T1000 (cell line): ENCODE measurements at regions not wholly inside any gene's neighbourhood (a gene's known extent, or its start where the extent isn't known, plus 50 kb on each side); places are given as distances from the start of the nearest gene placed in this dataset.

Source experiments
- DNase-seq: peaks from one replicate; lab custom pipeline; 2025; ENCODE audit warnings: mixed read lengths; lab: John Stamatoyannopoulos, UW

GRCh38 chr1:173400387-173400995 is 76.6 kb upstream of the PRDX6 start:
- DNase-seq = no peak

GRCh38 chr1:173403996-173404395 is 73.1 kb upstream of the PRDX6 start:
- DNase-seq = no peak

DNA sequence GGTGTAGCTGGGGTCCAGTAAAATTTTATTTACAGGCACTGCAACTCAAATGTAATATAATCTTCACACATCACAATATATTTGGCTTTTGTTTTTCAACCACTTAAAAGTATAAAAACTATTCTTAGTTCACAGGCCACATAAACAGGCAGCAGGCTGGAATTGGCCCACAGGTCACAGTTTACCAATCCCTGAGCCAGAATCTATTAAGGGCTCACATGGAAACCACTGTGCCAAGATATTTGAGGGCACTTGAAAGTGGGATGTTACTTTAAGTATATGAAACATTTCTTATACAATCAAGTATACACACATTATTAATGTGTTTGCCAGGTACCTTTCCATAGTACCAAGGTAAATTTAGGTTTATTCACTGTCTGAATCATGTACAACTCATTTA is 71.9 kb upstream of the PRDX6 start:
- no peak for DNase-seq

GRCh38 chr1:173405834-173406233 is 71.3 kb upstream of the PRDX6 start:
- no peak for DNase-seq

- no peak for DNase-seq
Observed at GRCh38 chr1:173406783-173407230, 70.3 kb upstream of the PRDX6 start.

DNA sequence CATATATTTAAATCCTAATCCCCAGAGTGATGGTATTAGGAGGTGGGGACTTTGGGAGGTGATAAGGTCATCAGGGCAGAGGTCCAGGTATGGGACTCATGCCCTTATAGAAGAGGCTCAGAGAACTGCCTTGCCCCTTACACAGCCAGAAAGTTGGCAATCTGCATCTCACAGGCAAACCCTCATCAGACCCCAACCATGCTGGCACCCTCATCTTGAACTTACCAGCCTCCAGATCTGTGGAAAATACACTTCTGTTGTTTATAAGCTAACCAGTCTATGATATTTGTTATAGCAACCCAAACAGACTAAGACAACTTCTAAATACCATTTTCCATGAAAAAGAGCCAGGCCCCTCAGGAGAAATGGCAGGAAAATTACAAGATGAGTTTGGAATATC is 69.3 kb upstream of the PRDX6 start:
- no peak for DNase-seq

GRCh38 chr1:173408886-173409285 is 68.2 kb upstream of the PRDX6 start:
- no peak for DNase-seq

DNA sequence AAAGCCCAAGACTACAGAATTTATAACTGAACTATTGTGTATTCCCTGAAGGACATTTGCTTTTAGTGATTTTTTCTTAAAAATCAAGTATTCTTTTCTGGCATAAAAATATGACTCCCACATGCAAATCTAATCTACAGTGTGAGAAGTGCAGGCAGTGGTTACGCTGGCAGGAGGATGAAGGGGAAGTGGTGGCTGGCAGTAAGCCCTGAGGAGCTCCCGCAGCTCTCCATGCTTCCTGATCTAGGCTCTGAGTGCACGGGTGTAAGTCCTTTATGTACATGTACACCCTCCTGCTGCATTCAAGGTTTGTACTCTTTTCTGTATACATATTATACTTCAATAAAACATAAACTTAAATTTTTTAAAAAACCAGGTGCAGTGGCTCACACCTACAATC is 67.5 kb upstream of the PRDX6 start:
- DNase-seq = no peak

DNA sequence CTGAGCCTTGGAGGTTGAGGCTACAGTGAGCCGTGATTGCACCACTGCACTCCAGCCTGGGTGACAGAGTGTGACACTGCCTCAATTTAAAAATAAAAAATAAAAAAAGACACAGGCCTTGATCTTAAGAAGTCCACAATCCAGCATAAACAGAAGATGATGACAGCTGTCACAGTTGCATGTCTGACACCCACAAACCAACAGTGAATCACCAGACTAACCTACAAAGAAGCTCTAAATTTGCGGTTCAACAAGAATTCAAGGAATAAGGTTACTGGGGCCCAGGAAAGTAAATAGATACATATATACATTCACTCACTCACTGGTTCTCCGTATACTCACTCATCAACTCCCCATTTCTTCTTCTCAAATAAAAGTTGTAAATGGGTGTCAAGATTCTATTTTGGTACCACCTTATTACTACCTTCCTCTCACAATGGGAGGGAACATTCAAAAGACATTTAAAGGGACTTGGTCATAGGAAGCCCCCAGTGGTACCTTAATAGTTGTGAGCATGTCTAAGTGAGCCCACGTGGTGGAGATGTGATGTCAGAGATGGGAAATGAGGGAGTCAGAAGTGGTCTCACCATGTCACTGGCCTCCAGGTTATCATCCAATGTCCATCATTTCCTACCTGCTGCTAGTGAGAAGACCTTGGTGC is 66.9 kb upstream of the PRDX6 start:
- no peak for DNase-seq

DNA sequence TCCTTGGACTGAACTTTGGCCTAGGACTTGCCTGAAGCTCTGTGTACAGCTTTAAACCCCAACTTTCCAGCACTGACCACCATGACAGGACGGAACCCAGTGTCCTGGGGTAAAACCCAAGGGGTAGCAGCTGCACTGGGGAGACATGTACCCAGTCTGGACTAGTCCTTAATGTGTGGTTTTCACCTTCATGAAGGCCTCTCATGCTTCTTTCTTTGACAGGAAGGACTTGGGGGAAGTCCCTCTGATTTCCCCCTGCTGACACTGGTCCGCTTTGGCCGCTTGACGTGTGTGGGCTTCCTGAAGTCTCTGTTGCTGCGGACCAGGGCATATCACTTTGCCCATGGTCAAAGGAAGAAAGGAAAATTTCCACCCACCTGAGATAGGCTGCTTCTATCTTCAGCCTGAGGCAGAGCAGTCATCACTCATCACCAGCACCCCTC is 66.3 kb upstream of the PRDX6 start:
- no peak for DNase-seq

DNA sequence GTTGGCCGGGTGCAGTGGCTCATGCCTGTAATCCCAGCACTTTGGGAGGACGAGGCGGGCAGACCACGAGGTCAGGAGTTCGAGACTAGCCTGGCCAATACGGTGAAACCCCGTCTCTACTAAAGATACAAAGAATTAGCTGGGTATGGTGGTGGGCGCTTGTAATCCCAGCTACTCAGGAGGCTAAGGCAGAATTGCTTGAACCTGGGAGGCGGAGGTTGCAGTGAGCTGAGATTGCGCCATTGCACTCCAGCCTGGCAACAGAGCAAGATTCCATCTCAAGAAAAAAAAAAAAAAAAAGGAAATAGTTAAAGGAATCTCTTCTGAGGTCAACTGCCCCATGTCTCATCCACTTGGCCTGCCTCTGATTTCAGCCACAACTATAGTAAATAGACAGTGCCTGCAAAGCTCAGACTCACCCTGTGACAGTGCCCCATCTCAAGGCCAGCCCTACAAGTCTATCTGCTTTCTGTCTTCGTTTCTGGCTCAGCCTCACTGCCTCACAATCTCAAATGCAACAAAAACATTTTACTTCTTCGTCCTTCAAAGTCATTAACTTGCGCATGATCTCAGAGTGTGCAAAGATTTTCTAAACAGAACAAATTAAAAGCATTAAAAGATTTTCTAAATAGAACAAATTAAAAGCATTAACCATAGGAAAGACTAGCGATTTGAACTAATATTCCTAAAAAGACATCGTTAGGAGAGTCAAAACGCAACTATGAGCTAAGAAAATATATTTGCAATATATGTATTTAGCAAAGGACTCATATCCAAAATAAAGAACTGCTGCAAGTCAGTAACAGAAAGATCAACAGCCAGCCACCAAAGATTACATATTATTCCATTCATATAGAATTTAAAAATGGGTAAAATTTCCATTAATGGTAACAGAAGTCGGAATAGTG is 65.0 kb upstream of the PRDX6 start:
- DNase-seq = no peak

GRCh38 chr1:173413271-173413707 is 63.8 kb upstream of the PRDX6 start:
- no peak for DNase-seq

DNA sequence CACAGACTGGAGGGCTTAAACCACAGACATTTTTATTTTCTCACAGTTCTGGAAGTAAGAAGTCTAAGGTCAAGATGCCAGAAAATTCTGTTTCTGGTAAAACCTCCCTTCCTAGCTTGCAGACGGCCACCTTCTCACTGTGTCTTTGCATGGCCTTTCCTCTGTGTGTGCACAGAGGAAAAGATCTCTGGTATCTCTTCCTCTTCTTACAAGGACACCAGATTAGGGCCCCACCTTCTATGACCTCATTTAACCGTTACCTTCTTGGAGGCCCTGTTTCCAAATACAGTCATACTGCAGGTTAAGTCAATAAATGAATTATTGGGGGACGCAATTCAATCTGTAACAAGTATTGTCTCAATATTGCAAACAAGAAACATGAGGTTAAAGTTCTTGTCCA is 63.0 kb upstream of the PRDX6 start:
- DNase-seq = no peak

DNA sequence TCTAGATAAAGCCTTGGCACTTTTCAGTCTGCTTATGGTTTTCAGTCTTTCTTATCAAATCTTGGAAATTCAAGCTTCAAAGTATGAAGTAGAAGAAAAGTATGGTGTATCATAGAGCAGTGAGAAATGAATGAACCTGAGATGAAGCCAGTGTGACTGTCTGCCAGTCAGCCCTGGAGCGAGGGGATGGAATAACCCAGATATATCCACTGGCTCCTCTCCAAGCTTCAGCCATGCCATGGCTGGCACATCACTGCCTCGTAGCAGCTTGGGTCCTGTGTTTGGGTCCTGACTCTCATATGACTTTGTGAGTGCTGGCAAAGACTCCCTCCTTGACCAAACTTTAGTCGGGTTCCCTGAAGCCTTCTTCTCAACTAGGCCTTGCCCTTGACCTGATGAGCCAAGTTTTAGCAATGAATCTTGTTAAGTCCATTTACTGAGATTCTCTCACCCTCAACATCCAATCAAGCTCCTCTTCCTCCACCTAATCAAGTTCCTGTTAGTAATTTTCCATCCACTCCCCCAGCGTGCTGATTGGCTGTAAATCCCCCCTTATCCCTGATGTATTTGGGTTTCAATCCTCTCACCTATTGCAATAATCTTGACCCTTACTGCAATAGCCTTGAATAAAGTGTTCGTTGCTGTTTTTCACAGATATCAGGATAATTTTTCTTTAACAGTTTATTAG is 62.5 kb upstream of the PRDX6 start:
- no peak for DNase-seq

DNA sequence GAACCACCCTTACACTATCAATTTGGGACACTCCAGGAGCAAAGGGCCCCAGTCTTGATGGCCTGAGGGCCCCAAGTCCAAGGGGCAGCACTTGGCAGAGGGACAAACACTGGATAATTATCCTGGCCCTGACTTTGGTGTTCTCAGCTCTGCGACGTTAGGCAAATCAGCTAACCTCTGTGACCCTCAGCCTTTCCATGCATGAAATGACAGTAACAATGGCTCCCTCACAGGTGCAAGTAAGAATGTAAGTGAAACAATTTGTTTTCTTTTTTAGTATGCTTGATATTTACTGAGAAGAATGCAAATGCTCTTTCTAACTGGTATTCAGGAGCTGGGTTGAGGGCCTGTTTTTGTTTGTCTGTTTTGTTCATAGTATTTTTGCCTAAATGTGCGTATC is 61.6 kb upstream of the PRDX6 start:
- DNase-seq = no peak

- DNase-seq = no peak
Observed at GRCh38 chr1:173415905-173416450, 61.2 kb upstream of the PRDX6 start.

DNA sequence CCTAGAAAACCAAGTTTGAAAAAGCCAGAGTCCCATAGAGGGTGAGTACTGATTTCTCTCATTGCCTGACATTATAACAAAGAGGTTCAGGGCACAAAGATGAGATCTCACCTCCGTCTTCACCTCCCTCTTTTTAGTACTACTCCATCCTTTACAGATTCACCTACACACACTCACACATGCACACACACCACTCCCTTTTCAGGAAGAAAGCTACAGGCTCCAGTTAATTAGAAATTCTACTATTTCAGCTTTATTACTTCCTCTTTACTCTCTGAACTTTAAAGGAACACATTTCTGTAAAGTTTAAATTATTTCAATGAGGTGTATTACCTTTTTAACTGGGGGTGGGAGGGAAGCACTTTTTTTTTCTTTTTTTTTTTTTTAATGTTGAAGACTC is 59.6 kb upstream of the PRDX6 start:
- no peak for DNase-seq

DNA sequence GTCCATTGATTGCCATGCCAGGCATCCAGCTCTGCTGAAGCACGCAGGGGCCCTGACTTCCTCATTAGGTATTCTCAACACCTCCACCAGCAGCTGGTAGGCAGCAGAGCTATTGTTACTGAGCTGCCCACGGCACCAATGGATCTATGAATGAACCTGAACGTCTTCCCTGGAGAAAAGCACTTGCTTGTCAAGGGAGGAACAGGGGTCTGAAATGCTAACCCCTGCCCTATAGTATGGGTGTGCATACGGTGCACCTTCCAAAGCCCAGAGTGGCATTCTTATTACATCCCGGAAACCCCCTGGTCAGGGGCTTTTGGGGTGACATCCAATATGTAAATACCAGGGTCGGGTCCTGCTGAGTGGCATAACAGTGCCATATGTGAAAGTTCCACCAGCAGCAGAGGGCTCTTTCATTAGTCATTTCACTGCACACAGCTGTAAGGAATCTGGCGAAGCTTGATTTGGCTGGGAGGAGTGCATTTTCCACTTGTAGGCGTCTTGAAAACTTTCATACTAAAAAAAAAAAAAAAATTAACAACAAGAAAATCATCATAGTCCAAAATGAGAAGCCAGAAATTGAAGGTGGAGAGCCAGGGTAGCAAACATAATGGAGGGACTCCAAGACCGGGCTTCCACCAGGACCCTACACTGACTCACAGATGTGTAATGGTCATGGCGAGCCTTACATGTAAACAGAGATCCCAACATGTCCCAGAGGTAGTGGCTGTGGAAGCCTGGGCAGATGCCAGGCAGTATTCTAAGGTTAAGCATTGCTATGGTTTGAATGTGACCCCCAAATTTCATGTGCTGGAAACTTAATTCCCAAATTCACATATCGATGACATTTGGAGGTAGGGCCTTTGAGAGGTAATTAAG is 58.8 kb upstream of the PRDX6 start:
- no peak for DNase-seq

- peak; percentile 67 for DNase-seq
Observed at GRCh38 chr1:173420330-173420806, 56.8 kb upstream of the PRDX6 start.

- no peak for DNase-seq
Observed at GRCh38 chr1:173421286-173421685, 55.8 kb upstream of the PRDX6 start.

DNA sequence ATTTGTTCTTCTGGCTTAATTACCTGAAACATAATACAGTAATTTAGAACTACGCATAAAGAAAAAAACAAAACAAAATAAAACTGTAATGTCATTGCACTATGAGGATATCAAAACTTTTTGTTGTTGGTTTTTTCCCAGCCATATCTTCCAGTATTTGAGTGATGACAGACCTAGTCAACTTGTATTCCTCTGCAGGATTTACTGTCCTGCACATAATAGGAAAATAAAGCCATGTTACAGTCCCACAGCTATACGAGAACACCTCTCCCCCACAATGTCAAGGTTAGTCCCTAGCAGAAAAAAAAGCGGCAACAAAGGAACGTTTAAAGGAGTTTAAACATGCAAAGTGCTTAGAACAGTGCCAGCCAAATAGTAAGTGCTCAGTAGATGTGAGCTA is 55.3 kb upstream of the PRDX6 start:
- DNase-seq = no peak
